ENCODE measurements at regions not wholly inside any gene's neighbourhood (a gene's known extent, or its start where the extent isn't known, plus 50 kb on each side); places are given as distances from the start of the nearest gene placed in this dataset.

DNA sequence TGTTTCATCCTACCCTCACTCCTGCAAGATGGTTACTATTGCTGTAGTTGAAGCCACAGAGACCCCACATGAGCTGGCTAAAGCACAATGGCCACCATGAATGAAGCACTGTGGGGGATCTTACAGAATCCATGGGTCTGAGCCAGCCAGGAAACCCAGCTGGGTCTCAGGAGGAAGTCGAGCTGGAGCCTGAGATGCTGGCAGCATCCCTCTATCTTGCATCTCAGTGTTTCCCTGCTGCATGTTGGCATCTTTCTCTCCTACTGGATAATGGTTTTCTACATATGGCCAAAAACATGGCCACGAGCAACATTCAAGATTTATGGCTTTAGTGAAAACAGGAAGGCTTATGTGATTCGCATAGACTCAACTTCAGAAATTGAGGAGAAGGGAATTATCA lies 219.3 kb upstream of the SNX19 start:
- no peaks in the 10 kb centered on the region for H4K20me1 ChIP-seq (ENCODE audit: insufficient read depth)
- BruUV-seq (replicated peaks) = no TSS peak
- no peak overlapping the region for H3K9ac ChIP-seq (ENCODE audit: low read length)
- no peak overlapping the region for H3K4me3 ChIP-seq (replicated peaks in 1 of 2; ENCODE audit: low read depth in 1 of 2, low read length in 2 of 2)
- H3K27ac ChIP-seq (ENCODE audit: low read depth, low read length) = no peak overlapping the region
- ATAC-seq = no peak
- H3K36me3 ChIP-seq (ENCODE audit: control insufficient read depth in 1 of 2, insufficient read depth in 2 of 2, low read length in 2 of 2) = no peaks in the 10 kb centered on the region
- H3K9me2 ChIP-seq (ENCODE audit: insufficient read depth) = no peaks in the 10 kb centered on the region
- no peak overlapping the region for H3K4me2 ChIP-seq (ENCODE audit: low read length)
- CTCF ChIA-PET = no interaction called here
- DNase-seq (ENCODE audit: low read depth, low spot score) = no peak
- no peaks in the 10 kb centered on the region for H3K4me1 ChIP-seq (ENCODE audit: control insufficient read depth in 1 of 2, insufficient read depth in 2 of 2, low read length in 2 of 2)
- POLR2A ChIA-PET = no interaction called here
- RAD21 ChIA-PET (ENCODE audit: low non-redundant PET in 1 of 2, low total read pairs in 2 of 2, uncharacterized antibody in 2 of 2, unreplicated experiment in 2 of 2) = no interaction called here
- no peaks in the 10 kb centered on the region; a peak in 2 of 4 replicates for H3K9me3 ChIP-seq (ENCODE audit: control insufficient read depth in 1 of 2, insufficient read depth in 1 of 2, low read depth in 1 of 2, low read length in 2 of 2)
- TF ChIP-seq, protein P1, sequence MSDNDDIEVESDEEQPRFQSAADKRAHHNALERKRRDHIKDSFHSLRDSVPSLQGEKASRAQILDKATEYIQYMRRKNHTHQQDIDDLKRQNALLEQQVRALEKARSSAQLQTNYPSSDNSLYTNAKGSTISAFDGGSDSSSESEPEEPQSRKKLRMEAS (IDR thresholded peaks at IDR 0.05) = no peak
- TF ChIP-seq RAD21 (IDR thresholded peaks at IDR 0.05; ENCODE audit: low read depth) = no peak
- TF ChIP-seq SIN3A (IDR thresholded peaks at IDR 0.05; ENCODE audit: low read depth) = no peak
- no peak for TF ChIP-seq SRF (IDR thresholded peaks at IDR 0.05; ENCODE audit: low read depth)
- H2AFZ ChIP-seq (ENCODE audit: low read depth, low read length, poor library complexity, severe bottlenecking) = no peak overlapping the region
- intact Hi-C loops (cut with micrococcal nuclease) = no loop called here
- no peaks in the 10 kb centered on the region for H3K79me2 ChIP-seq (ENCODE audit: insufficient read depth, low read length)
- H3K27me3 ChIP-seq (ENCODE audit: insufficient read depth, low read length) = no peaks in the 10 kb centered on the region

DNA sequence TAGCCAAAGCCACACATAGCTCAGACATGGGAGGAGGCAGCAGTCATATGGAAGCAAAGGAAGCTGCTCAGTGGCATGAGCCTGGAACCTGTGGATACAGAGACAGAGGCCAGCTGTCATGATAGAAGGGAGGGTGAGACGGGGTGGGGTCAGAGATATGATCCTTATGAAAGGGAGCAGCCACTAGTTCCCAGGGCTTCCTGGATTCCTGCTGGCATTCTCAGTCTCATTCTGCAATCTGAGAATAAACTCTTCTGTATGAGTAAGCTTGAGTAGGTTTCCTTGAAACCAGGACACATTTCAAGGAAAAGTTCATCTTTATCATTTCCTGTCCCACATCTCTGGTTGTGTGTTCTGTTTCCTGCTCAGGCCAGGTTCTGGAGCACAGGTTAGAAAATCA lies 220.2 kb upstream of the SNX19 start:
- no peaks in the 10 kb centered on the region for H4K20me1 ChIP-seq (ENCODE audit: insufficient read depth)
- no peak for TF ChIP-seq EZH2 (IDR thresholded peaks at IDR 0.05)
- no peak for TF ChIP-seq CBX3 (IDR thresholded peaks at IDR 0.05; ENCODE audit: low read depth)
- intact Hi-C loops (cut with micrococcal nuclease) = no loop called here
- H3K4me3 ChIP-seq (replicated peaks in 1 of 2; ENCODE audit: low read depth in 1 of 2, low read length in 2 of 2) = no peak overlapping the region
- ChIA-PET CTCF (no interaction called here), POLR2A (no interaction called here), RAD21 (ENCODE audit: low non-redundant PET in 1 of 2, low total read pairs in 2 of 2, uncharacterized antibody in 2 of 2, unreplicated experiment in 2 of 2) (no interaction called here)
- H3K36me3 ChIP-seq (ENCODE audit: control insufficient read depth in 1 of 2, insufficient read depth in 2 of 2, low read length in 2 of 2) = no peaks in the 10 kb centered on the region
- H3K79me2 ChIP-seq (ENCODE audit: insufficient read depth, low read length) = no peaks in the 10 kb centered on the region
- no peak for ATAC-seq
- H2AFZ ChIP-seq (ENCODE audit: low read depth, low read length, poor library complexity, severe bottlenecking) = no peak overlapping the region
- no peaks in the 10 kb centered on the region for H3K27me3 ChIP-seq (ENCODE audit: insufficient read depth, low read length)
- no TSS peak for BruUV-seq (replicated peaks)
- no peaks in the 10 kb centered on the region for H3K9me2 ChIP-seq (ENCODE audit: insufficient read depth)
- no peak overlapping the region for H3K9ac ChIP-seq (ENCODE audit: low read length)
- no peaks in the 10 kb centered on the region for H3K4me1 ChIP-seq (ENCODE audit: control insufficient read depth in 1 of 2, insufficient read depth in 2 of 2, low read length in 2 of 2)
- DNase-seq (ENCODE audit: low read depth, low spot score) = no peak
- no peak overlapping the region for H3K4me2 ChIP-seq (ENCODE audit: low read length)
- H3K27ac ChIP-seq (ENCODE audit: low read depth, low read length) = no peak overlapping the region
- no peaks in the 10 kb centered on the region; a peak in 2 of 4 replicates for H3K9me3 ChIP-seq (ENCODE audit: control insufficient read depth in 1 of 2, insufficient read depth in 1 of 2, low read depth in 1 of 2, low read length in 2 of 2)
